HG02588 (cell line): ENCODE measurements at regions not wholly inside any gene's neighbourhood (a gene's known extent, or its start where the extent isn't known, plus 50 kb on each side); places are given as distances from the start of the nearest gene placed in this dataset.
"Not testable (repeated sequence)": the region's sequence is repeated elsewhere in the genome, so short reads cannot be mapped to it uniquely, and the experiment has no call there.

Experiments used
- ATAC-seq: cut with Tn5 transposase; IDR thresholded peaks from one replicate; pipeline ENCODE4 v1.9.1; 2021; ENCODE audit warnings: mild to moderate bottlenecking, moderate library complexity; ENCODE audit not compliant: unreplicated experiment

DNA sequence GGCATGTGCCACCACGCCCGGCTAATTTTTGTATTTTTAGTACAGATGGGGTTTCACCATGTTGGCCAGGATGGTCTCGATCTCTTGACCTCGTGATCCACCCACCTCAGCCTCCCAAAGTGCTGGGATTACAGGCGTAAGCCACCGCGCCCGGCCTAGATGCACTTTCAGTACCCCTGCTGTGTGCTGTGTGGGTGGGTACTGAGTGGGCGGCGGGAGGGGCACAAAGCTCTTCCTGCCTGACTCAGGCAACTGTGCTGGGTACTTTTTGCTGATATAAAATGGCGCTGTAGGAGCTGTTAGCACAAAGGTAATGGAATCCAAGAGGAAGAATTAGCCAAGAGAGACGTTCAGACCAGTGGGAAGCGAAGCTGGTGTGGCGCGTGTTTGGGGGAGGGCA is 79.6 kb upstream of the HES1 start:
- ATAC-seq, result not testable (repeated sequence)

GRCh38 chr3:194056731-194057415 is 79.1 kb upstream of the HES1 start:
- ATAC-seq, result no peak

- ATAC-seq, result no peak
These were observed 78.3 kb upstream of the HES1 start for GRCh38 chr3:194057570-194058188.

DNA sequence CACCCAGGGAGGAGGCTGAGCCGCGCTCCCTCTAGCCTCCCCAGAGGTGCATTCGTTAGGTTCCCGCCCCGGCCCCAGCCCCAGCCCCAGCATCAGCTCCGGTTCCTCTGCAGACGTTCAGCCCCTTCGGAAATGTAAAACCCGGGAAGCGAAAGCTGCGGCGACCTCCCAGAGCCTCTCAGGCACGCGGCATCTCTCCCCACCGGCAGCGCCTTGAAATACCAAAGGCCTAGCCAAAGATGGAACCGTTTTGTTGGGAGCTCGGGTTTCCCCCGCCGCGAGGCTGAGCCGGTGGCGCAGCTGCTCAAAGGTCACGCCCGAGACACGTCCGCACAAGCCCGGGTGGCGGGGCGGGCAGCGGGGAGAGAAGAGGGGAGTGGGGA is 77.8 kb upstream of the HES1 start:
- ATAC-seq, result peak; percentile 82

- no peak for ATAC-seq
These were observed 77.2 kb upstream of the HES1 start for GRCh38 chr3:194058753-194059152.

DNA sequence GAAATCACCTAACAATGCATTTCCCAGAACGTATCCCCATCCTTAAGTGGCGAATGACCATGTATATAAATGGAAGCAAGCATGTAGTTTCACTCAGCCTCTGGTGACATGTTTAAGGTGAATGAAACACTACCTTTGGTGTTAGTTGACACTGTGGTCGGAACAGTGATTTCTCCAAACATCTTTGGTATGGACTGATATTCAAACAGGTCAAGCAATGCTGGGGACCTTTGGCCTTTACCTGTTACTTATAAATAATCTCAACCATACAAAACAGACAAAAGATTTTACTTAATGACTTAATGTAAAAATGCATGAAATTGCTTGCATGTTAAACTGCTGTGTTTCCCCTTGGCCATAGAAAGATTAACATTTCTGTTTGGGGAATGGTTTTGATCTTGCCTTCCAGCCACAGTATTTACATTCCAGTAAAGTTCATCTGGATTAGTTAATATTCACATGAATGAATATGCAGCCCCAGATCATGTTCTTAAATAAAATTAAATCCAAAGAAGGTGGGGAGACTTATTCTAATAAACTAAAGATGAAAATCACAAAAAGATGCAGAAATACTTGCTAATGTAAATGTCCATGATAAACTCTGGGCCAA is 74.4 kb upstream of the HES1 start:
- no peak for ATAC-seq

GRCh38 chr3:194062830-194063229 is 73.1 kb upstream of the HES1 start:
- no peak for ATAC-seq

- no peak for ATAC-seq
These were observed 71.3 kb upstream of the HES1 start for GRCh38 chr3:194064380-194065332.

DNA sequence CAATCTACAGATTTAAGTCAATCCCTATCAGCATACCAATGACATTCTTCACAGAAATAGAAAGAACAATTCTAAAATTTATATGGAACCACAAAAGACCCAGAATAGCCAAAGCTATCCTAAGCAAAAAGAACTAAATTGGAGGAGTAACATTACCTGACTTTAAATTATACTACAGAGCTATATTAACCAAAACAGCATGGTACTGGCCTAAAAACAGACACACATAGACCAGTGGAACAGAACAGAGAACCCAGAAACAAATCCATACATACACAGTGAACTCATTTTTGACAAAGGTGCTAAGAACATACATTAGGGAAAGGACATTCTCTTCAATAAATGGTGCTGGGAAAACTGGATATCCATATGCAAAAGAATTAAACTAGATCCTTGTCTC is 68.6 kb upstream of the HES1 start:
- not testable (repeated sequence) for ATAC-seq

DNA sequence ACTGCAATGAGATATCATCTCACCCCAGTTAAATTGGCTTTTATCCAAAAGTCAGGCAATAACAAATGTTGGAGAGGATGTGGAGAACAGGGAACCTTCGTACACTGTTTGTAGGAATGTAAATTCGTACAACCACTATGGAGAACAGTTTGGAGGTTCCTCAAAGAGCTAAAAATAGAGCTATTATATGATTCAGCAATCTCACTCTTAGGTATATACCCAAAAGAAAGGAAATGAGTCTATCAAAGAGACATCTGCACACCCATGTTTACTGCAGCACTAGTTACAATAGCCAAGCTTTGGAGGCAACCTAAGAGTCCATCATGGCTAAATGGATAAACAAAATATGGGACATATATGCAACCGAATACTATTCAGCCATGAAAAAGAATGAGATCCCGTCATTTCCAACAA is 68.0 kb upstream of the HES1 start:
- no peak for ATAC-seq

GRCh38 chr3:194069421-194070219 is 66.3 kb upstream of the HES1 start:
- no peak for ATAC-seq

DNA sequence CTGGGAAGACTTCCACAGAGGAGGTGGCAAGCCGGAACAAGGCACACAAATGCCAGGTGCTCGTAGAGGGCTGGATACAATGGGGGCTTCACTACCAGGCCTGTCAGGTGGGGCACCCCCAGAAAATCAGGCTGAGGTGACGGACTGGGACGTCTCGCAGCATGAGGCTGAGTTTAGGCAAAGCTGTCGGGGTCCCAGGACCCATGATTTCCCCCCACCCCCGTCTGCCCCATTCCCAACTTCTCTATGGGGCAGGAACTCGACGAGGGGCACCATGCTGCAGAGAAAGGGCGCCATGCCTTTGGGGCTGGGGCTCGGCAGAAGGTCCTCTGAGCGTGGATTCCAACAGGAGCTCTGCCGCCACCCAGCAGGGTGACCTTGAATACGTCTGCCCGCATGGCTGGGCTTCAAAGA is 65.7 kb upstream of the HES1 start:
- no peak for ATAC-seq

DNA sequence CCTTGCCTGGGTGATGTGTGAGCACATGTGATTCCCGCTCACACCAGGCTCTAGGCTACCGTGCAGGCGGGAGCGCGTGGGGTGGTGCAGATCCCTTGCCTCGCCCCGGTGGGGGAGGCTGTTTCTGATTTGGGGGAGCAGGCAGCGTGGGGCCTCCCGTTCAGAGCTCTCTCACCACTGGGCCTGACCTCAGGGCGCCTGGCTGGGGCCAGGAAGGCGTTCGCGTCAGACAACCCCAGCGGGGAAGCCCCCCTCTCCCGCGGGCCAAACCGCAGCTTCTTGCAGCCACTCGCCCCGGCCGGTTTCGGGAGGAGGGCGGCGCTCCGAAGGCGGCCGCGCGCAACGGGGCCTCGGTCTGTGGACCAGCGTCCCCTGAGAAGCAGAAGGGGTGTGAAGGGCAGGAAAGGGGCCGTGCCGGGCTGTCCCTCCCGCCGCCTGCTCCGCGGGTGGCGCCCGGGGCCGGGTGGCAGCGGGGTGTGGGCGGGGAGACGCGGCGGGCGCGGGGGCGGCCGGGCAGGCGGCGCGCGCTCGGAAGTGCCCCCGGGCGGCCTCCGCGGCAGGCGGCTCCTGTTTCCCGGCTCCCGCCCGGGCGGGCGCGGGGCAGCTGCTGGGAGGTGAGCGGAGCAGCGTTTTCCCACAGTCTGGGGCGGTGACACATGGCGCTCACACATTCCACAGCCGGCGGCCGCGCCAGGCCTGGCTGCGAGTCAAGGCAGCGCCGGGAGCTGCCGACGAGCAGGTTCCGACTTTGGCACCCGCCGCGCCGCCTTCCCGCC is 65.1 kb upstream of the HES1 start:
- ATAC-seq, result peak; percentile 95

GRCh38 chr3:194072097-194072428 is 63.9 kb upstream of the HES1 start:
- no peak for ATAC-seq

GRCh38 chr3:194072691-194073279 is 63.2 kb upstream of the HES1 start:
- no peak for ATAC-seq

- no peak for ATAC-seq
These were observed 62.0 kb upstream of the HES1 start for GRCh38 chr3:194073926-194074325.

DNA sequence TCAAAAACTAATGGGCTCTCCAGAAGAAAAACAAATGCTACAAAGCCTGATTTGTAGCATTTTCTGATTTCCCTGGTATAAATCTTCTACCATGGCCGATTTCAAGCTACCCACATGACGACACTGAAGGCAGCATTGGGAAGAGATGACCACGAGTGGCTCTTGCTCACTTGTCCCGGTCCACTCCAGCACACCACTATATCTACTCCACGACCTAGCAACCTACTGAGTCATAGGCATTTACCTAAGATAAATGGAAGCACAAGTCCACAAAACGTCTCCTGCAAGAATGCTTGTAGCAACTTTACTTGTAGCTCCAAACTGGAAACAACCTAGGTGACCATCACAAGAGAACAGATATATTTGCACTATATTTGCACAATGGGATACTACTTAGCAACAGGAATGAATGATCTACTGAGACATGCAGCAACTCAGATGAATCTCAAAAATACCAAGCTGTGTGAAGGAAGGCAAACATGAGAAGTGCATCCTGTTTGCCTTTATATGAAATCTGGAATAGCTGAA is 60.8 kb upstream of the HES1 start:
- no peak for ATAC-seq

DNA sequence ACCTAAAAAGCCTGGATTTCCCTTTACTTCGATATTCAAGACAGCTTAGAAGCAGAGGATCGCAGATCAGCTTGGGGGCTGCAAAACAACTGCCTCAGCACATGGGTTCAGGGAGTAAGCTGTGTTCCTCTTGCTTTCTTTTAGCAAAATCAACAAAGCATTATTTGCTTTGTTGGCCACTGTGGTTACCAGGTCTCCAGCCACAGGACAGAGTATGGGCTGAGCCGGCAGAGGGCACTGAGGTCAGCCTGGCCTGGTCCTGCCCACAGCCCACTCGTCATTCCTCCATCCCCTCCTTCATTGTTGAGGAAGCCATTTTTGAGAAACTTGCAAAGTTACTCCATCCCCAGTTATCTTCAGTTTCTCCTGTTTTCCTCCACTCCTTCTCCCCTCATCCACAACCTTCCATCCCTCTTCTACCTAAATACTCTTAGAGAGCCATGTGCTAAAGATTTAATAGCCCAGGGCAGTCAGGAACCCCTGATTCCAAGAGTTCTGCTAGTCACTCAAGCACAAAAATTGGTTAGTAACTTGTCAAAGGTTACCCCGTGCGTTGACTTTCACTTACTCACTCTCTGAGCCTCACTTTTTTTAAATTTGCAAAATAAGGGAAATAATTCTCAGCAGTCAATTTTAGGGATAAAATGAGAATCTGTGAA is 60.0 kb upstream of the HES1 start:
- ATAC-seq, result no peak

GRCh38 chr3:194076475-194076874 is 59.5 kb upstream of the HES1 start:
- no peak for ATAC-seq
